GM19043 (cell line): ENCODE measurements at regions not wholly inside any gene's neighbourhood (a gene's known extent, or its start where the extent isn't known, plus 50 kb on each side); places are given as distances from the start of the nearest gene placed in this dataset.
A peak's percentile ranks its signal among the peaks of the same experiment; 100 is the strongest.

Experiments used
- ATAC-seq: cut with Tn5 transposase; IDR thresholded peaks from one replicate; pipeline ENCODE4 v1.9.1; 2021; ENCODE audit warnings: low read depth; ENCODE audit not compliant: unreplicated experiment

GRCh38 chr2:55973673-55974072 lies 50.1 kb upstream of the EFEMP1 start:
- ATAC-seq: no peak

- ATAC-seq: no peak
Observed at GRCh38 chr2:55976681-55977080, 53.1 kb upstream of the EFEMP1 start.

- peak; percentile 97 for ATAC-seq
Observed at GRCh38 chr2:55985406-55985805, 61.8 kb upstream of the EFEMP1 start.

- no peak for ATAC-seq
Observed at GRCh38 chr2:55986001-55986400, 62.4 kb upstream of the EFEMP1 start.

GRCh38 chr2:55986700-55987440 lies 63.3 kb upstream of the EFEMP1 start:
- no peak for ATAC-seq

GRCh38 chr2:55989405-55989804 lies 65.8 kb upstream of the EFEMP1 start:
- no peak for ATAC-seq

GRCh38 chr2:55992455-55992854 lies 68.9 kb upstream of the EFEMP1 start:
- no peak for ATAC-seq

GRCh38 chr2:55993685-55994084 lies 70.1 kb upstream of the EFEMP1 start:
- ATAC-seq: no peak

- ATAC-seq: no peak
Observed at GRCh38 chr2:55995211-55995610, 71.6 kb upstream of the EFEMP1 start.

GRCh38 chr2:55995902-55996301 lies 72.3 kb upstream of the EFEMP1 start:
- no peak for ATAC-seq

- no peak for ATAC-seq
Observed at GRCh38 chr2:55999231-55999630, 75.6 kb upstream of the EFEMP1 start.

- no peak for ATAC-seq
Observed at GRCh38 chr2:55999790-56000189, 76.2 kb upstream of the EFEMP1 start.

- no peak for ATAC-seq
Observed at GRCh38 chr2:56001947-56002346, 78.4 kb upstream of the EFEMP1 start.

GRCh38 chr2:56008661-56009431 lies 85.3 kb upstream of the EFEMP1 start:
- ATAC-seq: no peak

- no peak for ATAC-seq
Observed at GRCh38 chr2:56009758-56010458, 86.3 kb upstream of the EFEMP1 start.

- no peak for ATAC-seq
Observed at GRCh38 chr2:56011624-56012023, 88.0 kb upstream of the EFEMP1 start.

- no peak for ATAC-seq
Observed at GRCh38 chr2:56012221-56012765, 88.7 kb upstream of the EFEMP1 start.

GRCh38 chr2:56013475-56013874 lies 89.9 kb upstream of the EFEMP1 start:
- ATAC-seq: no peak

- no peak for ATAC-seq
Observed at GRCh38 chr2:56014046-56014730, 90.6 kb upstream of the EFEMP1 start.

GRCh38 chr2:56015711-56016115 lies 92.1 kb upstream of the EFEMP1 start:
- no peak for ATAC-seq

- ATAC-seq: no peak
Observed at GRCh38 chr2:56017784-56018183, 94.2 kb upstream of the EFEMP1 start.
